ENCODE measurements at regions not wholly inside any gene's neighbourhood (a gene's known extent, or its start where the extent isn't known, plus 50 kb on each side); places are given as distances from the start of the nearest gene placed in this dataset.

DNA sequence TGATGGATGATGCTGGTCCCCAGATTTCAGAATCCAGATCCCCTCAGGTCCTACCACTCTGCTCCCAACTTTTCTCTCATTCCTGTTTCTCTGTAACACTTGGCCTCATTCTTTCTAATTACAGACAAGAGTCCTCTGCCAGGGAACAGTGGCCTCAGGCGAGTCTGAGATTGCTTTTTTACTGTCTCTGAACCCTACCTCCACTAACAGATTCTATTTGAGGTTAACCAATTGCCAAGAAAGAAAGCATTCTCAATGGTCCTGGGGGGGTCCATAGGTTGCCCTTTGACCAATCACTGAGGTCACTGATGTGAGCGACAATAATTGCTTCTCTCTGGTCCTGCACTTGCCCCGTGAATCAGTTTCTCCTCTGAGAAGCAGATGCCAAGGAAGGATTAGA lies 145.2 kb upstream of the TMEM108 start:
- no peak for DNase-seq

DNA sequence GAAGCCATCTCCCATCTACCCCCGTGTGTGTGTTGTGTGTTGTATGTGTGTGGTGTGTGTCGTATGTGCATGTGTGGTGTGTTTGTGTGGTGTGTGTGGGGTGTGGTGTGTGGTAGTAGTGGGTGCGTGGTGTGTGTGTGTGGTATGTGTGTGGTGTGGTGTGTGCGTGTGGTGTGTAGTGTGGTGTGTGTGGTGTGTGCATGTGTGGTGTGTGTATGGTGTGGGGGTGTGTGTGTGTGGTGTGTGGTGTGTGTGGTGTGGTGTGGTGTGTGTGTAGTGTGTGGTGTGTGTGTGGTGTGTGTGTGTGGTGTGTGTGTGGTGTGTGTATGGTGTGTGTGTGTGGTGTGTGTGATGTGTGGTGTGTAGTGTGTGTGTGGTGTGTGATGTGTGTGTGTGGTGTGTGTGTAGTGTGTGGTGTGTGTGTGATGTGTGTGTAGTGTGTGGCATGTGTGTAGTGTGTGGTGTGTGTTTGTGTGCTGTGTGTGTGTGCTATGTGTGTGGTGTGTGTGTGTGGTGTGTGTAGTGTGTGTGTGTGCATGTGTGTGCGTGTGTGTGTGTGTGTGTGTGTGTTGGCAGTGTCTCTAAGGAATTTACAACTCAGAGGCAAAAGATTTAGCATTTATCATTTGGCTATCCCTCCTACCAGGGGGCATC lies 156.3 kb upstream of the TMEM108 start:
- no peak for DNase-seq

- no peak for DNase-seq
These were observed 157.2 kb upstream of the TMEM108 start for GRCh38 chr3:132880986-132881385.

DNA sequence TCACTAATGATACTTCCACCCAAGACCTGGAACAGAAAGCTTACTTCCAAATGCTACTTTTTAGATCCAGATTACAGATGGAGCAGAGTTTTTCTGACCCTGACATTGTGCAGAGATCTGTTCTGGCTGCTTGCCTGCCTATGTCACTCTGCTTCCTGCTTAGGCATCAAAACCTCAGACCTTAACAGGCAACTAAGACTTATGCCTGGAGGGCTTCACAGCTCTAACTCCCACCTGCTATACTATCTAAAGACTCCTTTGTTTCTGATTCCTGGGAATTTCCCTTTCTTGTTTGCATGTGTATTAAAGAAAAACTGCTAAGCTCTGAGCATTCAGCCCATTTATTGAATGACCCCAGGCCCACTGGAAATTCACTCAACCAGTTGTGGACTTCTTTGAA lies 157.4 kb upstream of the NPHP3 start:
- no peak for DNase-seq

GRCh38 chr3:132874701-132875100 lies 152.5 kb upstream of the NPHP3 start:
- DNase-seq: no peak

- no peak for DNase-seq
These were observed 150.5 kb upstream of the NPHP3 start for GRCh38 chr3:132872711-132873110.

DNA sequence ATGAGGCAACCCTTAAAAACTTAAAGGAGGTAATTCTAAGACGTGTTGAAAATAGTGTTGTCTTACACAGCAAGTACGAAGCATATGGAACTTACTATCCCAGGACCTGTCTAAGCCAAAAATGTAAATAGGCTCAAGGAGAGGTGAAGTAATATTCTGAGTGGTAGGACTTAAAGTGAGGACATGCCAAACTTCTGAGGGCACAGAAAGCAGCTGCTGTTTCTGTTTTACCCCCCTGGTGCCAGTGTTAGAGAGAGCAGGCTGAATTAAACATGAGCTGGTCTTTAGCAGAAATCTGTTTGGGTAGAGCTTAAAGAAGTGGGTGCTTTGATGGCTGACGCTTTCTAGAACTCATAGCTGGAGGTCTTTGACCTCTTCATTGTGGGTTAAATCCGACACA lies 149.7 kb upstream of the NPHP3 start:
- DNase-seq: no peak

- peak; percentile 31 for DNase-seq
These were observed 148.3 kb upstream of the NPHP3 start for GRCh38 chr3:132870541-132870940.

GRCh38 chr3:132867956-132868355 lies 145.7 kb upstream of the NPHP3 start:
- no peak for DNase-seq

GRCh38 chr3:132867526-132867925 lies 145.3 kb upstream of the NPHP3 start:
- no peak for DNase-seq

- DNase-seq: no peak
These were observed 135.1 kb upstream of the NPHP3 start for GRCh38 chr3:132857317-132857716.

DNA sequence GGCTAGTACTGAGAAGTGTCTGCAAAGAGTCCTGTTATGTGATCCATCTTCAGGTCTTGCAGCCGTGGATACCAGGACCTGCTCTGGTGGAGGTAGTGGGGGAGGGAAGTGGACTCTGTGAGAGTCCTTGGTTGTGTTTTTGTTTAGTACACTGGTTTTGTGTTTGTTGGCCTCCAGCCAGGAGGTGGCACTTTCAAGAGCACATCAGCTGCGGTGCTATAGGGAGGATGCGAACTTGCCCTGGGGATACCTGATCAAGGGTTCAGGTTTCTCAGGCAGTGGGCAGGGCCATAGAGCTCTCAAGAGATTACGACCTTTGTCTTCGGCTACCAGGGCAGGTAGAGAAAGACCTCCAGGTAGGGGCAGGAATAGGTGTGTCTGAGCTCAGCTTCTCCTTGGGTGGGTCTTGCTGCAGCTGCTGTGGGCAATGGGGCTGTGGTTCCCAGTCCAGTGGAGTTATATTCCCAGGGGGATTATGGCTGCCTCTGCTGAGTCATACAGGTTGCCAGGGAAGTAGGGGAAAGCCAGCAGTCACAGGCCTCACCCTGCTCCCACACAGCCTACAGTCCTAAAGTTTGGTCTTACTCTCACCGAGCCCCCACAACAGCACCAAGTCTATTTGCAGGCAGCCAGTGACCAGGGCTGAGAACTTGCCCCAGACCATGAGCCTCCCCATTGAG lies 132.8 kb upstream of the NPHP3 start:
- DNase-seq: peak; percentile 4

DNA sequence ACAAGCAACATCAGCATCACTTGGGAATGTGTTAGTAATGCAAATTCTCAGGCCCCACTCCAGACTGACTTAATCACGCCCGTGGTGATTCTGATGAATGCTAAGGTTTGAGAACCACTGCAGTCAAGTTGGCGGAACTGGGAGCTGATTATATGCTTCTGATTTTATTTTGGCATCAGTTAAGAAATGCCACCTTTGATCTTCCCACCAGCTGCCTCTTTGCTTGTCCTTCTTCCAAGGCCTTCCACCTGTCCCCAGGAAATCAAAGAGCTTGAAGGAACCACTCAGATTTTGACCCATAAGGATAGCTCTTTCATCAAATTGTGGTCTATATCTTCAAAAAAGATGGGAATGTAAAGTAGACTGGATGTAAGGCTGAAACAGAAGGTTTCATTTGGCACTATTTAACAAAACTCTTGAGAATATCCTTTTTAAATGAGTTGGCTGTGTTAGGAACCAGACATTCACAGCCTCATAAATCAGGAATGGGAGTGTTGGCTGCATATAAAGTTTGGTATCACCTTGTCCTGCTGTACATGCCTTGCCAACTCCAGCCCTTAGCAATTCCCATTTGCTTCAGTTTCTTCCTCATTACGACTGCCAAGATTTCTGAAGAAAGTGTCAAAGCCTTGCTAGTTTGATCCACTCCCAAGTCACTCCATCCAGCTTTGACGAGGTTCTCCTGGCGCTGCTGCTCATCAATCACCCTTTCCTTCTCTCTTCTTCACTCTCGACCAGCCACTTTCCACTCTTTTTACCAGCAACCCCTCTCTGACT lies 125.8 kb upstream of the NPHP3 start:
- DNase-seq: no peak

DNA sequence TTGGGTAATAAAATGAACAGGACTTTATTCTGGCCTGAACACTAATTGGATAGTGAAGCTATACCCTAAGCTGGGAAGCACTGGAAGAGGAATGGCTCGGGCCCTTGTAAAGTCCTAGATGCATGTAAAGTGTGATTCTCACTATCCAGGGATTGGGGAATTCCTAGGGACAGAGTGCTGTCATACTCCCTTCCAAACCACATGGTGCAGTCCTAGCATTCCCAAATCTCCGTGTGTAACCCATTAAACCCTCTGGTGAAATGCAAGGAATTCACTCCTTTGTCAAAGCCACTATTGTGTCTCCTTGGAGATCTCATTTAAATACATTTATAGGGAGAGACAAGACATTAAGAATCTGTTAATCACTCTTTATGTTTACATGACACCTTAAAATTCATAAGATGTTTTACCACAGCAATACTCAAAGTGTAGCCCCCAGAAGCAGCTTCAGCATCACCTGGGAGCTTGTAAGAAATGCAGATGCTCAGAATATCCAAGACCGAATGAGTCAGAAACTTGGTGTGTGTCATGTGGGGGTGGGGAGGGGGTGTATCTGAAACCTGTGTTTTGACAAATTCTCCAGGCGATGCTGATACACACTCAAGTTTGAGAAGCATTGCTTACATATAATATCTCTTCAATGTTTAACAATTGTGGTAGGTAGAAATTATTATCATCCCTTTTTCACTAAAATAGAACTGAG lies 121.8 kb upstream of the NPHP3 start:
- no peak for DNase-seq

DNA sequence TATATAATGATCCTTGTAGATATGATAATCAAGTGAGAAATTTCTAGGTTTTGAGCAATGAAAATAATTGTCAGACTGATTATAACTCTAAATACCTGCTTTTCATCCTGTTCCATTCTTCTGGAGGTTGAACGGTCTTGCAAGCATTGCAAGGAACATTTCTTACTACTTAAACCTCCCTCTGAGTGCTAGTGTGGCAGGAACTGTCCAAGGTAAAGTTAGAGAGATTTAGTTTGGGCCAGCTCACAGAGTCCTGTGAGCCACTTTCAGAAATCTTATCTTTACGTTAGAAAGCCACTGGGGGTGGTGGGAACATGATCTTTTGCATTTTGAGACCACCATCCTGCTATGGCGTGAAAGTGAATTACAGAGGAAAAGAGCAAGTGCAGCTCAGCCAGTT lies 121.1 kb upstream of the NPHP3 start:
- DNase-seq: no peak

DNA sequence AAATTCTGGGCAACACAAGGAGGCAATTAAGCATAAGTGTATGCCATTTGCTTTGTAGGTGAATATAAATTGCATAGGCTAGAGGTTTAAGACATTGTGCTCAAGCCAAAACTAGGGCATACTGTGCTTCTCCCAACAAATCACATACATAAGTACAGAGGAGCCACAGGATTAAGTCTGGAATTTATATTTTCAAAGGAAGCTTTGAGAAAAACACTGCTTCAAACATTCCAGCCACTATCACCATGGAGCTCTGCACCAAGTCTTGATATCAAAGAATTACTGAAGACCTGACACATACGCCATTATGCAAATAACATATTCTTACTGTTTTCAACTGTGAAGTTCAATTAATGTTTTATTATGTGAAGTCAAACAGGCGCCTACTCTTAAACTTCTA lies 119.4 kb upstream of the NPHP3 start:
- DNase-seq: no peak

DNA sequence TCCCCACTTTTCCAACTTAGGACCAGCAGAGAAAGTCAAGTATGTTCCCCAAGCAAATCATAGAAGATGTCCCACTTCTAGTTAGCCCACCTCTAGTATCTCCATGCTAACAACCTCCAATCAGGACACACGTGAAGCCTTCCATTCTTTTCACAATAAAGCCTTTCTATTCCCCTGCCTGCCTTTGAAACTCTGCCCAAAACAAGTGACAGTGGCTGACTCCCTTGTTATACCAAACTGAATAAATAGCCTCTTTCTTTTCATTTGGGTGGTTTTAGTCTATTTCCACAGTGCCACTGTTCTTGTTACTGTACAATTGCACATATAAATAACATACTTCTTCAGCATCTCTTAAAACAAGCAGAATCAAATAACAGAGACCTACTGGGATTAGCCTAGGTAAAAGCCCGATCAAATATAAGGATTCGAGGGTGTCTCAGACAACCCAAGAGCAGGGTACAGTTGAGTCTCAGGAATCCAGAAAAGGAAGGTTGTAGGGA lies 118.0 kb upstream of the NPHP3 start:
- no peak for DNase-seq

GRCh38 chr3:132838477-132838876 lies 116.3 kb upstream of the NPHP3 start:
- no peak for DNase-seq

DNA sequence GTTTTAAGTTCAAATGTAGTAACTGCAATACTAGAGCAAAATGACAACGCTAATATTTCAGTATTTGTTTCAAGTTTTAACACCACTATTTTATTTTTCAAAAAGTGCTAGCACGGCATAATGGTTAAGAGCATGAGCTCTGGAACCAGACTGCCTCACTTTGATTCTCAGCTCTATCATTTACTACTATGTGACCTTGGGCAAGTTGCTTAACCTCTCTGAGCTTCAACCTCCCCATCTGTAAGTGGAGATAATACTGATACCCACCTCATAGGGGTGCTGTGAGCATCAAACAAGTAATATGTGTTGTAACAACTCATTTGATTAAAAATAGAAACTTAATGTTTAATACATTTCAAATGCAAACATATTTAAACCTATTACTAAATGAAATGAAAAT lies 115.4 kb upstream of the NPHP3 start:
- no peak for DNase-seq

GRCh38 chr3:132834356-132834755 lies 112.1 kb upstream of the NPHP3 start:
- no peak for DNase-seq

DNA sequence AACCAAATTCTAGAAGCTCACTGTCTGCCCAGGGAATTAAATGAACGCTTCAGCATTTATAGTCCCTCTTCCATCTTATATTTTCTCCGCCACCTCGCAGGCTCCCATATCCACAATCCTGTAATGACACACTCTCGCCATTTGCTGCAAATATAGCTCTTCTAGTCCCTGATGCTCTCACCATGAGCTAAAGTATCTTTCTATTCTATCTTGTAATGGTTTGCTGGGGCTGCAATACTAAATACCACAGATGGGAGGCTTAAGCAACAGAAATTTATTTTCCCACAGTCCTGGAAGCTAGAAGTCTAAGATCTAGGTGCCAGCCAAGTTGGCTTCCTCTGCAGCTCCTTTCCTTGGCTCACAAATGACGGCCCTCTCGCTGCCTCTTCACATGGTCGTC lies 106.9 kb upstream of the NPHP3 start:
- no peak for DNase-seq

DNA sequence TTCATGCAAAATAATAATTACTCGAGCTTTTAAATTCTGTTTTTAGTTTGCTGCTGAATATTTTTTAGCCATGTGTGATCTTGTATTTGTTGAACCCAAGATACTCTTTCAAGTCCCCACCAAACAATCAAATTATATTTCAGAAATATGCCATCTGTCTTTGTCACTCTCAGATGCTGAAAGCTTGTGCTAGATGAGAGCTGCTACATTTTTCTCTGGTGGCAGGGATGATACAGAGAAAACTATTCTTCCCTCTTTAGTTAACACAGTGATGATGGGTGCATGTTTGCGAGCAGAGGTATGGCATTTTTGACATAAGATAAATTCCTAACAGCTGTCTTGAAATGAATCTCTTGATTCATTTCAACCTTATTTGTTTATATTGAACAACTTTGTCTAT lies 100.6 kb upstream of the NPHP3 start:
- no peak for DNase-seq

DNA sequence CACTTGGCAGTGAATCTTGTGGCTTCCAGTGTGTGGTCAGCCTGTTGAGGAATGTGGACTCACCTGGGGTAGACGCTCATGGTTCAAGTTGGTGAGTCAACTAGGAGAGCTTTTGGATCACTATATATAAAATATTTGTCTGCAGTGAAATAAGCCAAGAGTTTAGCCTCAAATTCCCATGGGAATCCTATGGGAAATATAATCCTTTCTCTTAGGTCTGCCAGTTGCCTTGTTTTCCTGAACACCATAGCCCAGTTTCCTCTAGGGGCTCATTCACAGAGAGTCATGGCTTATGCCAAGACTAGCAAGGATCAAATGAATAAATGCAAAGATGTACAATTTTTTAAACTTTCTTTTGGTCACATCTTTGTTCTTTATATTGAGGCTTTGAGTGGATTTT lies 100.1 kb upstream of the NPHP3 start:
- no peak for DNase-seq
